Natural killer cell (primary cell): ENCODE measurements at regions not wholly inside any gene's neighbourhood (a gene's known extent, or its start where the extent isn't known, plus 50 kb on each side); places are given as distances from the start of the nearest gene placed in this dataset.

Experiments
- ATAC-seq, 3 donors: fragments of 150-1000 bp in 2 of 3; fragments of 200-7000 bp in 1 of 3; cut with Tn5 transposase; 1 replicate in 1 of 3; 2 replicates in 2 of 3; pipeline ENCODE4 v1.10.0; 2021; ENCODE audit warnings: mild to moderate bottlenecking in 2 of 3, moderate library complexity in 2 of 3
- DNase-seq, 2 donors: peaks; one replicate each; pipeline versions ENCODE4 v3.0.0 to v3.0.0-alpha.2; 2013 to 2021; ENCODE audit warnings: mixed read lengths in 1 of 2
- H3K27ac ChIP-seq: one replicate; pipeline ENCODE4 v1.5.1; 2013; ENCODE audit warnings: mild to moderate bottlenecking, low read length
- H3K27me3 ChIP-seq: one replicate; pipeline ENCODE4 v1.6.1; 2013; ENCODE audit warnings: low read length; ENCODE audit not compliant: control insufficient read depth, insufficient read depth
- H3K36me3 ChIP-seq: one replicate; pipeline ENCODE4 v1.6.1; 2013; ENCODE audit warnings: low read length; ENCODE audit not compliant: control insufficient read depth, insufficient read depth
- H3K4me1 ChIP-seq: one replicate; pipeline ENCODE4 v1.6.1; 2013; ENCODE audit warnings: low read length; ENCODE audit not compliant: control insufficient read depth, insufficient read depth
- H3K4me3 ChIP-seq: one replicate; pipeline ENCODE4 v1.5.1; 2013; ENCODE audit warnings: low read length
- H3K9me3 ChIP-seq: one replicate; pipeline ENCODE4 v1.6.1; 2013; ENCODE audit warnings: low read length; ENCODE audit not compliant: control insufficient read depth, insufficient read depth
- H3K27ac Mint-ChIP-seq, 2 donors: one replicate each; pipeline ENCODE4 v1.8.0; 2022; ENCODE audit warnings: mild to moderate bottlenecking in 2 of 2, mixed read lengths in 2 of 2, moderate library complexity in 1 of 2
- H3K27me3 Mint-ChIP-seq, 2 donors: one replicate each; pipeline ENCODE4 v1.8.0; 2022; ENCODE audit warnings: low read depth in 2 of 2, mixed read lengths in 2 of 2
- H3K36me3 Mint-ChIP-seq: one replicate; pipeline ENCODE4 v1.8.0; 2022; ENCODE audit warnings: mixed read lengths
- H3K4me1 Mint-ChIP-seq, 2 donors: one replicate each; pipeline ENCODE4 v1.8.0; 2022; ENCODE audit warnings: mixed read lengths in 2 of 2
- H3K4me3 Mint-ChIP-seq: one replicate; pipeline ENCODE4 v1.8.0; 2022; ENCODE audit warnings: mild to moderate bottlenecking, moderate library complexity, mixed read lengths
- H3K9me3 Mint-ChIP-seq, 2 donors: one replicate each; pipeline ENCODE4 v1.8.0; 2022; ENCODE audit warnings: mixed read lengths in 2 of 2
- WGBS: methylation state at CpG from one replicate; pipeline ENCODE4 v1.1.7; 2013; ENCODE audit warnings: missing lambda C conversion rate; ENCODE audit not compliant: insufficient coverage; 5-methylcytosine and 5-hydroxymethylcytosine counted together
- intact Hi-C: fragments of 100-400 bp; cut with micrococcal nuclease; formaldehyde crosslinking; loops from one replicate; pipeline ENCODE4 v1.14.2; 2022
- TF ChIP-seq, protein P1 (sequence below): fragments of 200-600 bp; IDR thresholded peaks from one replicate; pipeline ENCODE4 v1.8.0; 2022; ENCODE audit warnings: antibody characterized with exemption

DNA sequence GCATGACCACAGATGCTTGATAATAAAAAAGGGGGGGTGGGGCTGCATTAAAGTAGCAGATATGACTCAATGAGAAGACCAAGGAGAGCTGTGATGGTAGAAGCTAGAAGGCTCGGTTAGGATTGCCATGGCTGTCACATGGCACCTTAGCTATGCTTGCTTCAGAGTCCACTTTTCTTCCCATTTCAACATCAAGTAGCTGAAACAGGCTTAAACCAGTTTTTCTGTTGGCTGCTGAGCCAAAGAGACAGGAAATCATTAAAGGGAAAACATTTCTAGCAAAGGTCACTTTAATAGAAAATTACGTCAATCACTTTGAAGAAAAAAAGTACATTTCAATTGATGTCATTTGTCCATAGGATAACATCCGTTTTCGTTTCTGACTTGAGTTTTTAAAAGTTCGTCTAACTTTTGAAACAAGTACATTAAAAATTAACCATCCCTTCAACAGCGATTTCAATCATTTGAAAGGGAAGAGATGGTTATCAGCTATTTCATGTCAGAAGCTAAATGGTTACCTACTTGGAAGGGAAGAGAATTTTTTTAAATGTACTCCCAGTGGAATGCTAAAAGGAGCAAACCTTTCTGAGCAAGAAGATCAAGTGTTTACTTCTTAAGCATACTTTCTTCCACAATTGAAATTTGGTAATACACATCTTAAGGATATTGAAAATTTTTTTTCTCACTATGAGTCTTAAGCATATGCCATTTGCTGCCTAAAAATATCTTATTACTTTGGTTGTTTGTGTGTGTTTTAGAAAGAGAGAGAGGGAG lies 488.1 kb upstream of the PRMT6 start:
- Histone ChIP-seq H3K4me3 (no peak overlapping the region), H3K4me1 (no peaks in the 10 kb centered on the region), H3K9me3 (no peaks in the 10 kb centered on the region), H3K27ac (no peak overlapping the region), H3K36me3 (no peaks in the 10 kb centered on the region), H3K27me3 (no peaks in the 10 kb centered on the region)
- 78% methylated on average over 2 of the region's 6 CpGs for WGBS
- Mint-ChIP-seq H3K4me1 (no peaks in the 10 kb centered on the region), H3K27ac (no peak overlapping the region), H3K36me3 (peaks cover 11% of the 10 kb centered on the region), H3K9me3 (peaks cover 12 to 13% of the 10 kb centered on the region in 2 donors), H3K4me3 (no peak overlapping the region), H3K27me3 (no peaks in the 10 kb centered on the region)
- ATAC-seq (no peak), DNase-seq (no peak)
- intact Hi-C loops: no loop called here
- TF ChIP-seq, protein P1, sequence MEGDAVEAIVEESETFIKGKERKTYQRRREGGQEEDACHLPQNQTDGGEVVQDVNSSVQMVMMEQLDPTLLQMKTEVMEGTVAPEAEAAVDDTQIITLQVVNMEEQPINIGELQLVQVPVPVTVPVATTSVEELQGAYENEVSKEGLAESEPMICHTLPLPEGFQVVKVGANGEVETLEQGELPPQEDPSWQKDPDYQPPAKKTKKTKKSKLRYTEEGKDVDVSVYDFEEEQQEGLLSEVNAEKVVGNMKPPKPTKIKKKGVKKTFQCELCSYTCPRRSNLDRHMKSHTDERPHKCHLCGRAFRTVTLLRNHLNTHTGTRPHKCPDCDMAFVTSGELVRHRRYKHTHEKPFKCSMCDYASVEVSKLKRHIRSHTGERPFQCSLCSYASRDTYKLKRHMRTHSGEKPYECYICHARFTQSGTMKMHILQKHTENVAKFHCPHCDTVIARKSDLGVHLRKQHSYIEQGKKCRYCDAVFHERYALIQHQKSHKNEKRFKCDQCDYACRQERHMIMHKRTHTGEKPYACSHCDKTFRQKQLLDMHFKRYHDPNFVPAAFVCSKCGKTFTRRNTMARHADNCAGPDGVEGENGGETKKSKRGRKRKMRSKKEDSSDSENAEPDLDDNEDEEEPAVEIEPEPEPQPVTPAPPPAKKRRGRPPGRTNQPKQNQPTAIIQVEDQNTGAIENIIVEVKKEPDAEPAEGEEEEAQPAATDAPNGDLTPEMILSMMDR: no peak

- Histone ChIP-seq H3K9me3 (no peaks in the 10 kb centered on the region), H3K36me3 (no peaks in the 10 kb centered on the region), H3K27me3 (no peaks in the 10 kb centered on the region), H3K4me3 (no peak overlapping the region), H3K4me1 (no peaks in the 10 kb centered on the region), H3K27ac (no peak overlapping the region)
- WGBS: 89% methylated on average over 4 of the region's 4 CpGs
- DNase-seq: no peak
- intact Hi-C loops: no loop called here
- Mint-ChIP-seq H3K4me1 (no peaks in the 10 kb centered on the region), H3K36me3 (peaks cover 18% of the 10 kb centered on the region), H3K4me3 (no peak overlapping the region), H3K9me3 (peaks cover 11 to 16% of the 10 kb centered on the region in 2 donors), H3K27ac (no peak overlapping the region), H3K27me3 (no peaks in the 10 kb centered on the region)
- TF ChIP-seq, protein P1: no peak
- no peak for ATAC-seq
Measured at GRCh38 chr1:106571109-106571508, 485.4 kb upstream of the PRMT6 start.

GRCh38 chr1:106584107-106584506 lies 472.4 kb upstream of the PRMT6 start:
- Mint-ChIP-seq H3K27ac (no peak overlapping the region), H3K4me3 (no peak overlapping the region), H3K27me3 (no peaks in the 10 kb centered on the region), H3K4me1 (no peaks in the 10 kb centered on the region), H3K9me3 (peaks cover 11 to 21% of the 10 kb centered on the region in 2 donors), H3K36me3 (peaks cover 6% of the 10 kb centered on the region)
- H3K4me3 ChIP-seq: no peak overlapping the region
- TF ChIP-seq, protein P1: no peak
- ATAC-seq: no peak
- no peaks in the 10 kb centered on the region for H3K27me3 ChIP-seq
- intact Hi-C loops: no loop called here
- no peak for DNase-seq
- no CpG with 5 or more reads among the region's 1 CpG for whole genome bisulfite sequencing
- peaks cover 4% of the 10 kb centered on the region for H3K9me3 ChIP-seq
- H3K36me3 ChIP-seq: no peaks in the 10 kb centered on the region
- no peaks in the 10 kb centered on the region for H3K4me1 ChIP-seq
- H3K27ac ChIP-seq: no peak overlapping the region

GRCh38 chr1:106584676-106585075 lies 471.8 kb upstream of the PRMT6 start:
- H3K27ac Mint-ChIP-seq: no peak overlapping the region
- Histone ChIP-seq H3K9me3 (peaks cover 4% of the 10 kb centered on the region), H3K27me3 (no peaks in the 10 kb centered on the region), H3K27ac (no peak overlapping the region), H3K36me3 (no peaks in the 10 kb centered on the region), H3K4me1 (no peaks in the 10 kb centered on the region), H3K4me3 (no peak overlapping the region)
- H3K4me3 Mint-ChIP-seq: no peak overlapping the region
- H3K9me3 Mint-ChIP-seq: peaks cover 12 to 21% of the 10 kb centered on the region in 2 donors
- no peaks in the 10 kb centered on the region for H3K27me3 Mint-ChIP-seq
- 92% methylated on average over 3 of the region's 4 CpGs for WGBS
- intact Hi-C loops: no loop called here
- TF ChIP-seq, protein P1: no peak
- ATAC-seq (no peak), DNase-seq (no peak)
- peaks cover 6% of the 10 kb centered on the region for H3K36me3 Mint-ChIP-seq
- no peaks in the 10 kb centered on the region for H3K4me1 Mint-ChIP-seq
